Breast epithelium (tissue), 3 donors: ENCODE measurements at regions not wholly inside any gene's neighbourhood (a gene's known extent, or its start where the extent isn't known, plus 50 kb on each side); places are given as distances from the start of the nearest gene placed in this dataset.

Experiments
- CTCF ChIP-seq, 3 donors: fragments of 450-650 bp; IDR thresholded peaks; one replicate each; pipeline ENCODE4 v1.5.1; 2016 to 2017; ENCODE audit warnings: antibody characterized with exemption in 3 of 3, mild to moderate bottlenecking in 3 of 3, moderate library complexity in 3 of 3
- POLR2AphosphoS5 ChIP-seq, 3 donors: sonication (generic); formaldehyde crosslinking; IDR thresholded peaks; one replicate each; pipeline ENCODE4 v1.6.1; 2017; ENCODE audit warnings: antibody characterized with exemption in 3 of 3

- TF ChIP-seq CTCF (IDR thresholded peaks at IDR 0.05) (no peak), POLR2AphosphoS5 (IDR thresholded peaks at IDR 0.05) (no peak)
Observed at GRCh38 chr2:128404709-128405466, 86.2 kb upstream of the HS6ST1 start.
